Fibroblast of lung (primary cell): ENCODE measurements at regions not wholly inside any gene's neighbourhood (a gene's known extent, or its start where the extent isn't known, plus 50 kb on each side); places are given as distances from the start of the nearest gene placed in this dataset.

Experiments used
- EZH2 ChIP-seq: IDR thresholded peaks from 2 replicates; pipeline ENCODE4 v1.5.1; 2012; ENCODE audit warnings: low read length, control low read depth, mild to moderate bottlenecking; ENCODE audit errors: missing control alignments
- TF ChIP-seq, protein P1 (sequence below), 2 donors: IDR thresholded peaks in 1 of 2; conservative IDR thresholded peaks in 1 of 2; 1 replicate in 1 of 2; 2 replicates in 1 of 2; pipeline ENCODE4 v1.5.1; 2011 to 2012; ENCODE audit warnings: low read length in 2 of 2, control low read depth in 1 of 2, inconsistent platforms in 1 of 2, low read depth in 1 of 2, mild to moderate bottlenecking in 1 of 2

GRCh38 chr2:52520644-52521043, 1247.0 kb upstream of the CHAC2 start:
- TF ChIP-seq, protein P1, sequence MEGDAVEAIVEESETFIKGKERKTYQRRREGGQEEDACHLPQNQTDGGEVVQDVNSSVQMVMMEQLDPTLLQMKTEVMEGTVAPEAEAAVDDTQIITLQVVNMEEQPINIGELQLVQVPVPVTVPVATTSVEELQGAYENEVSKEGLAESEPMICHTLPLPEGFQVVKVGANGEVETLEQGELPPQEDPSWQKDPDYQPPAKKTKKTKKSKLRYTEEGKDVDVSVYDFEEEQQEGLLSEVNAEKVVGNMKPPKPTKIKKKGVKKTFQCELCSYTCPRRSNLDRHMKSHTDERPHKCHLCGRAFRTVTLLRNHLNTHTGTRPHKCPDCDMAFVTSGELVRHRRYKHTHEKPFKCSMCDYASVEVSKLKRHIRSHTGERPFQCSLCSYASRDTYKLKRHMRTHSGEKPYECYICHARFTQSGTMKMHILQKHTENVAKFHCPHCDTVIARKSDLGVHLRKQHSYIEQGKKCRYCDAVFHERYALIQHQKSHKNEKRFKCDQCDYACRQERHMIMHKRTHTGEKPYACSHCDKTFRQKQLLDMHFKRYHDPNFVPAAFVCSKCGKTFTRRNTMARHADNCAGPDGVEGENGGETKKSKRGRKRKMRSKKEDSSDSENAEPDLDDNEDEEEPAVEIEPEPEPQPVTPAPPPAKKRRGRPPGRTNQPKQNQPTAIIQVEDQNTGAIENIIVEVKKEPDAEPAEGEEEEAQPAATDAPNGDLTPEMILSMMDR (conservative IDR thresholded peaks at IDR 0.05 in 1 of 2, IDR thresholded peaks at IDR 0.05 in 1 of 2; ENCODE audit: low read depth in 1 of 2, low read length in 2 of 2) = no peak
- TF ChIP-seq EZH2 = no peak
